BE2C (cell line): ENCODE measurements at regions not wholly inside any gene's neighbourhood (a gene's known extent, or its start where the extent isn't known, plus 50 kb on each side); places are given as distances from the start of the nearest gene placed in this dataset.

Source experiments
- DNase-seq: peaks from one replicate; pipeline ENCODE4 v3.0.0-alpha.2; 2020
- H3K27me3 ChIP-seq: fragments of 250-450 bp; sonication (Bioruptor Pico); 2 replicates; pipeline ENCODE4 v1.5.1; 2020; ENCODE audit warnings: mild to moderate bottlenecking
- H3K36me3 ChIP-seq: fragments of 250-450 bp; sonication (Bioruptor Pico); 2 replicates; pipeline ENCODE4 v1.5.1; 2020; ENCODE audit warnings: mild to moderate bottlenecking
- H3K4me1 ChIP-seq: fragments of 250-450 bp; sonication (Bioruptor Pico); 2 replicates; pipeline ENCODE4 v1.5.1; 2020
- H3K4me3 ChIP-seq: 2 replicates; pipeline ENCODE4 v1.5.1; 2011; ENCODE audit warnings: low read depth, low read length
- H3K9me3 ChIP-seq: fragments of 250-450 bp; sonication (Bioruptor Pico); 2 replicates; pipeline ENCODE4 v1.5.1; 2020
- TF ChIP-seq, protein P1 (sequence below): IDR thresholded peaks from 2 replicates; pipeline ENCODE4 v1.5.1; 2012; ENCODE audit warnings: mild to moderate bottlenecking, low read depth, low read length

DNA sequence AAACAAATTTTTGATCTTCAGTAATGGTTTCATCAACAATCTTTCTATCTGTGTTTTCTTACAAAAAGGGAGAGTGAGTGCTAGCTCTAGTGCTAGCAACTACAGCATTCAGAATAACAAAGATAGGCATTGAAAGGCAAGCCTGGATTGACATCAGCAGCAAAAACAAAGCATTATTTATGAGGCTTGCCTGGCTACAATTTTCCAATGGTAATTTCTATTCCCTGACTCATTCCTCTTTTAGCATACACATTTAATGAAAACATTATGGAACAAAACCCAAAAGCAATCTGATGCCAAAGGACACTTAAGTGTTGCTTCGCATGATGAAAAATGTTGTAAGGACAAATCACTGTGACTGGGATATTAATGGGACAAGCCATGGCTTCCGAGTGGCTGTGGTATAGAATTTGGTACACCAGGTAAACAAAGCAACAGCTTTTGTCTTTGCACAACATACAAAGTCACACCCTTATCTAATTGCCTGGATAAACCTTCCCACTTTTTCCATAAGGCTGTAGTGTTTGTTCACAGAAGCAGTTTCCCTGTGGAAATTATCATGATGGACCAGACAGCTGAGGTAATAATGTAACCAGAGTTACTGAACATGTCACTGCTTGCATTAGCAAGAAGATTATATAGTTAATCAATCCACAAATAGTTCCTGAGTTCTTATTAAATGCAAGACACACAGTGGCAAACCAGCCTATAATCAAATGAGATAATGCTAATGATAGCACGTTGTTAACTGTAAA lies 179.8 kb upstream of the EDIL3 start:
- H3K36me3 ChIP-seq, result no peaks in the 10 kb centered on the region
- no peaks in the 10 kb centered on the region for H3K9me3 ChIP-seq
- DNase-seq, result no peak
- H3K4me1 ChIP-seq, result no peaks in the 10 kb centered on the region; the same call in 1 of the 2 replicates
- no peaks in the 10 kb centered on the region for H3K27me3 ChIP-seq
- H3K4me3 ChIP-seq, result no peak overlapping the region
- TF ChIP-seq, protein P1, sequence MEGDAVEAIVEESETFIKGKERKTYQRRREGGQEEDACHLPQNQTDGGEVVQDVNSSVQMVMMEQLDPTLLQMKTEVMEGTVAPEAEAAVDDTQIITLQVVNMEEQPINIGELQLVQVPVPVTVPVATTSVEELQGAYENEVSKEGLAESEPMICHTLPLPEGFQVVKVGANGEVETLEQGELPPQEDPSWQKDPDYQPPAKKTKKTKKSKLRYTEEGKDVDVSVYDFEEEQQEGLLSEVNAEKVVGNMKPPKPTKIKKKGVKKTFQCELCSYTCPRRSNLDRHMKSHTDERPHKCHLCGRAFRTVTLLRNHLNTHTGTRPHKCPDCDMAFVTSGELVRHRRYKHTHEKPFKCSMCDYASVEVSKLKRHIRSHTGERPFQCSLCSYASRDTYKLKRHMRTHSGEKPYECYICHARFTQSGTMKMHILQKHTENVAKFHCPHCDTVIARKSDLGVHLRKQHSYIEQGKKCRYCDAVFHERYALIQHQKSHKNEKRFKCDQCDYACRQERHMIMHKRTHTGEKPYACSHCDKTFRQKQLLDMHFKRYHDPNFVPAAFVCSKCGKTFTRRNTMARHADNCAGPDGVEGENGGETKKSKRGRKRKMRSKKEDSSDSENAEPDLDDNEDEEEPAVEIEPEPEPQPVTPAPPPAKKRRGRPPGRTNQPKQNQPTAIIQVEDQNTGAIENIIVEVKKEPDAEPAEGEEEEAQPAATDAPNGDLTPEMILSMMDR, result no peak

DNA sequence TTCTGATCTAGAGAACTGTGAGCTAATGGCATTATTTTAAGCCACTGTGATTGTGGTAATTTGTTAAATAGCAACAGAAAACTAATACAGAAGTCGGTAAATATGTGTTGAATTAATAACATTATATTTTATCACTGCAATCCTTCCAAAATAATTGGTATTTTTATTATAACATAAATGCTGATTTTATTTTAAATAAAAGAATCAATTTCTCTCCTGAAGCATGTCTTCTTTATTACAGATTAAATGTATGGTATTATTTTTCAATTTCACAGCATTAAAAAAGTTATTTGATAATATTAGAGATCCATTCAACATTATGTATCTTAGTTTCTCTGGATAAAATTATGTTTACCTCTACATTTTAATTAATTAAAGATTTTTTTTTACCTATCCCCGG lies 165.5 kb upstream of the EDIL3 start:
- DNase-seq, result no peak
- Histone ChIP-seq H3K36me3 (no peaks in the 10 kb centered on the region), H3K4me1 (no peaks in the 10 kb centered on the region), H3K27me3 (no peaks in the 10 kb centered on the region; the same call in 1 of the 2 replicates), H3K9me3 (no peaks in the 10 kb centered on the region), H3K4me3 (no peak overlapping the region)
- TF ChIP-seq, protein P1, result no peak

DNA sequence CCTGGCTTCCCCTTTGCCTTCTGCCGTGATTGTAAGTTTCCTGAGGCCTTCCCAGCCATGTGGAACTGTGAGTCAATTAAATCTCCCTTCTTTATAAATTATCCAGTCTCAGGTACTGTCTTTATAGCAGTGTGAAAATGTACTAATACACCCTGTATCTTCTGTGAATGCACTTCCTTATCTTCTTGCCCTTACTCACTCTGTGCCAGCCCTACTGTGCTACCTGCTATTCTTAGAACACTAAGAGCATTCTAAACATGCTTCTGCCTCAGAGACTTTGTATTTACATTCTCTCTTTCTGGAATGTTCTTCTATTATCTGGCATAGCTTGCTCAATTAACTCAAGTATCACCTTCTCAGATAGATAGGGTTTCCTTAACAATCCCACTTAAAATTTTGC lies 164.4 kb upstream of the EDIL3 start:
- TF ChIP-seq, protein P1, result no peak
- Histone ChIP-seq H3K9me3 (no peaks in the 10 kb centered on the region), H3K27me3 (no peaks in the 10 kb centered on the region; the same call in 1 of the 2 replicates), H3K4me3 (no peak overlapping the region), H3K36me3 (no peaks in the 10 kb centered on the region), H3K4me1 (no peaks in the 10 kb centered on the region)
- DNase-seq, result no peak

DNA sequence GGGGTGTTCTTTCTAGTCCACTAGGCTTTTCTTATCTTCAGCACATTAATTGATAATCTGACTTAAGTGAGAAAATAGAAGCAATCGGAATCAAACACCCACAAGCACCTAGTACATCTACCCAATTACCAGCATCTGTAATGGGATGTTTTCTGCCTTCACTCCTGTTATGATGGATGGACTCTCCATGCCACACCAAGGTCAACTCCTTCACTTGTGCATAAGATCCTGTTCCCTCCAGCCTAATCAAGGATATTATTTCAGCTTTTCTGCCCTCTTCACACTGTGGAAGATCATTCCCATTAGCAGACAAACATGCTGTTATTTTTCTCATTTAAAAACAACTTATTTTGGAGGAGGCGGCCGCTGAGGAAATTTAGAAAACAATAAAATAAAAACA lies 162.0 kb upstream of the EDIL3 start:
- DNase-seq, result no peak
- Histone ChIP-seq H3K36me3 (no peaks in the 10 kb centered on the region), H3K9me3 (no peaks in the 10 kb centered on the region), H3K4me1 (no peaks in the 10 kb centered on the region), H3K27me3 (no peaks in the 10 kb centered on the region), H3K4me3 (no peak overlapping the region)
- TF ChIP-seq, protein P1, result no peak

DNA sequence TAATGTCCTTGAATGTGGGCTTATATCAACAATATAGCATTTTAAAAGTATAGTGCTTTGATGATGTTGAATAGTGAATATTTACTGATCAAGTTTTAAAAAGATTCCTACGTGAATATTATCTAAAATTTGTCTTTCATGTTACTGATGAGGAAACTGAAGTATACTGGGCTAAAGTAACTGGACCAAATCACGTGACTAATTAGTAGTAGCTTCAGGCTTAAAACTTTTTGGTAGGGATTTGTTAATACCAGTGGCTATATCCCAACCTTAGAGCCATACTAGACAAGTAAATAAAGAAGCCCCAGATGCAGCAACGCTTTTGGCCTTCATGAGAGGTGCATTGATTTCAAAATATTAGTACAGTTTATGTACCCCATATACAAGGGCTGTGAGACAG lies 152.1 kb upstream of the EDIL3 start:
- Histone ChIP-seq H3K4me1 (no peaks in the 10 kb centered on the region), H3K36me3 (no peaks in the 10 kb centered on the region), H3K4me3 (no peak overlapping the region), H3K9me3 (no peaks in the 10 kb centered on the region; the same call in 1 of the 2 replicates), H3K27me3 (no peaks in the 10 kb centered on the region)
- TF ChIP-seq, protein P1, result no peak
- DNase-seq, result no peak

DNA sequence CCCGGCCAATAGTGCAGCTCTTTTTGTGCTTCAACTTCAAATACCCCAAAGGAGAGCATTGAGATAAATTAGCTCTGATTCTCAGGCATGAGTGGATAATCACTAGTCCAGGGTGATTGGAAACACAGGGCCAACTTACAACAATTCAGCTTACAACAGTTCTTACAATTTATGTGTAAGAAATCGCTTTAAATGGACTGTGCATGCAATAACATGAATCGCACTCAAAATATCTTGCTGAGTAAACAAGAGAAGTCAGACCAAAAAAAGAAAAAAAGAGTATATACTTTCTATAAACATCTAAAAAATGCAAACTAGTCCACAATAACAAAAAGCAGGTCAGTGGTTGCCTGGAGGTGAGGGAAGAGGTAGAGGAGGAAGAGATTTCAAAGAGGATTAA lies 150.6 kb upstream of the EDIL3 start:
- Histone ChIP-seq H3K4me1 (no peaks in the 10 kb centered on the region), H3K27me3 (no peaks in the 10 kb centered on the region), H3K9me3 (no peaks in the 10 kb centered on the region; the same call in 1 of the 2 replicates), H3K4me3 (no peak overlapping the region), H3K36me3 (no peaks in the 10 kb centered on the region)
- TF ChIP-seq, protein P1, result no peak
- no peak for DNase-seq
